GM23338 (cell line): ENCODE measurements at regions not wholly inside any gene's neighbourhood (a gene's known extent, or its start where the extent isn't known, plus 50 kb on each side); places are given as distances from the start of the nearest gene placed in this dataset.

ENCODE experiments used
- ATAC-seq: fragments of 200-7000 bp; cut with Tn5 transposase; 3 replicates; pipeline ENCODE4 v1.9.1; 2020
- DNase-seq: peaks from one replicate; pipeline ENCODE4 v3.0.0-alpha.2; 2015; ENCODE audit warnings: low spot score
- H2AFZ ChIP-seq: fragments of 200-600 bp; sonication (generic); 2 replicates; pipeline ENCODE4 v1.8.0; 2016; ENCODE audit warnings: antibody characterized with exemption, mild to moderate bottlenecking, moderate library complexity
- H3F3A ChIP-seq: fragments of 200-600 bp; sonication (generic); replicated peaks from 2 replicates; pipeline ENCODE4 v1.8.0; 2017; ENCODE audit warnings: antibody characterized with exemption, mixed run types, low read depth
- H3K27ac ChIP-seq: fragments of 200-600 bp; sonication (generic); 2 replicates; pipeline ENCODE4 v1.6.1; 2016; ENCODE audit warnings: low read depth
- H3K27me3 ChIP-seq: fragments of 200-600 bp; sonication (generic); 2 replicates; pipeline ENCODE4 v1.8.0; 2016; ENCODE audit warnings: mild to moderate bottlenecking, mixed run types, moderate library complexity; ENCODE audit not compliant: insufficient read depth
- H3K36me3 ChIP-seq: fragments of 200-600 bp; sonication (generic); 2 replicates; pipeline ENCODE4 v1.8.0; 2016; ENCODE audit warnings: mild to moderate bottlenecking; ENCODE audit not compliant: insufficient read depth
- H3K4me1 ChIP-seq: fragments of 200-600 bp; sonication (generic); 2 replicates; pipeline ENCODE4 v1.8.0; 2016; ENCODE audit warnings: mild to moderate bottlenecking, moderate library complexity; ENCODE audit not compliant: insufficient read depth
- H3K4me2 ChIP-seq: fragments of 200-600 bp; sonication (generic); 2 replicates; pipeline ENCODE4 v1.7.1; 2017; ENCODE audit warnings: mixed run types
- H3K4me3 ChIP-seq: fragments of 200-600 bp; sonication (generic); 2 replicates; pipeline ENCODE4 v1.6.1; 2016; ENCODE audit warnings: mixed run types
- H3K79me2 ChIP-seq: fragments of 200-600 bp; sonication (generic); replicated peaks from 2 replicates; pipeline ENCODE4 v1.8.0; 2017; ENCODE audit warnings: mild to moderate bottlenecking; ENCODE audit not compliant: insufficient read depth
- H3K9me2 ChIP-seq: fragments of 200-600 bp; sonication (generic); 2 replicates; pipeline ENCODE4 v1.8.0; 2017; ENCODE audit not compliant: insufficient read depth
- H4K20me1 ChIP-seq: fragments of 200-600 bp; sonication (generic); replicated peaks from 2 replicates; pipeline ENCODE4 v1.8.0; 2017; ENCODE audit warnings: mild to moderate bottlenecking; ENCODE audit not compliant: insufficient read depth
- H3K27ac Mint-ChIP-seq: 2 replicates; pipeline ENCODE4 v1.8.0; 2020; ENCODE audit warnings: inconsistent platforms, mild to moderate bottlenecking, moderate library complexity, mixed read lengths
- H3K27me3 Mint-ChIP-seq: 3 replicates; pipeline ENCODE4 v1.8.0; 2022; ENCODE audit warnings: low read depth, mild to moderate bottlenecking, moderate library complexity, mixed read lengths, inconsistent platforms; ENCODE audit not compliant: insufficient read depth, poor library complexity
- H3K36me3 Mint-ChIP-seq: 3 replicates; pipeline ENCODE4 v1.8.0; 2021; ENCODE audit warnings: low read depth, mild to moderate bottlenecking, inconsistent platforms, moderate library complexity, mixed read lengths
- H3K4me1 Mint-ChIP-seq: 3 replicates; pipeline ENCODE4 v1.8.0; 2020; ENCODE audit warnings: mild to moderate bottlenecking, inconsistent platforms, mixed read lengths
- H3K4me3 Mint-ChIP-seq: 3 replicates; pipeline ENCODE4 v1.8.0; 2021; ENCODE audit warnings: moderate library complexity, mild to moderate bottlenecking, inconsistent platforms, mixed read lengths
- H3K9me3 Mint-ChIP-seq: 3 replicates; pipeline ENCODE4 v1.8.0; 2020; ENCODE audit warnings: moderate library complexity, mild to moderate bottlenecking, inconsistent platforms, mixed read lengths
- CREB1 ChIP-seq: fragments of 250-450 bp; sonication (Bioruptor Pico); IDR thresholded peaks from 2 replicates; pipeline ENCODE4 v1.5.0; 2020; ENCODE audit warnings: low read depth, mild to moderate bottlenecking, moderate library complexity
- EZH2 ChIP-seq: fragments of 200-600 bp; sonication (generic); IDR thresholded peaks from one replicate; pipeline ENCODE4 v1.8.0; 2017; ENCODE audit warnings: antibody characterized with exemption, mild to moderate bottlenecking, low read depth; ENCODE audit not compliant: unreplicated experiment
- EZH2phosphoT487 ChIP-seq: fragments of 200-600 bp; sonication (generic); IDR thresholded peaks from one replicate; pipeline ENCODE4 v1.8.1; 2018; ENCODE audit warnings: antibody characterized with exemption; ENCODE audit not compliant: unreplicated experiment
- JUNB ChIP-seq: IDR thresholded peaks from one replicate; pipeline ENCODE4 v1.6.1; 2016; ENCODE audit warnings: antibody characterized with exemption; ENCODE audit not compliant: unreplicated experiment
- NANOG ChIP-seq: IDR thresholded peaks from 2 replicates; pipeline ENCODE4 v1.6.1; 2016; ENCODE audit warnings: antibody characterized with exemption, borderline replicate concordance
- POLR2AphosphoS5 ChIP-seq: IDR thresholded peaks from 2 replicates; pipeline ENCODE4 v1.6.1; 2016; ENCODE audit warnings: antibody characterized with exemption, low read depth
- STAT1 ChIP-seq: IDR thresholded peaks from one replicate; pipeline ENCODE4 v1.6.1; 2016; ENCODE audit warnings: antibody characterized with exemption; ENCODE audit not compliant: unreplicated experiment
- ZNF114 ChIP-seq: fragments of 250-450 bp; sonication (Bioruptor Pico); IDR thresholded peaks from 2 replicates; pipeline ENCODE4 v1.5.0; 2020; ENCODE audit warnings: mild to moderate bottlenecking, moderate library complexity
- ZNF331 ChIP-seq: fragments of 250-450 bp; sonication (Bioruptor Pico); IDR thresholded peaks from 2 replicates; pipeline ENCODE4 v1.5.0; 2020; ENCODE audit warnings: low read depth, mild to moderate bottlenecking, moderate library complexity
- ZNF462 ChIP-seq: fragments of 250-450 bp; sonication (Bioruptor Pico); IDR thresholded peaks from 2 replicates; pipeline ENCODE4 v1.5.0; 2020; ENCODE audit warnings: mild to moderate bottlenecking, moderate library complexity
- TF ChIP-seq, protein P1 (sequence below): IDR thresholded peaks from 2 replicates; pipeline ENCODE4 v1.6.1; 2016; ENCODE audit warnings: antibody characterized with exemption
- TF ChIP-seq, protein P2 (sequence below), 2 experiments: fragments of 200-600 bp in 1 of 2; sonication (generic) in 1 of 2; conservative IDR thresholded peaks; 2 replicates each; pipeline versions ENCODE4 v1.5.1 to v1.6.1; 2016 to 2017; ENCODE audit warnings: antibody characterized with exemption in 2 of 2, low read depth in 2 of 2, mild to moderate bottlenecking in 2 of 2, moderate library complexity in 1 of 2
- TF ChIP-seq, protein P3 (sequence below): IDR thresholded peaks from one replicate; pipeline ENCODE4 v1.6.1; 2018; ENCODE audit warnings: antibody characterized with exemption; ENCODE audit not compliant: unreplicated experiment

DNA sequence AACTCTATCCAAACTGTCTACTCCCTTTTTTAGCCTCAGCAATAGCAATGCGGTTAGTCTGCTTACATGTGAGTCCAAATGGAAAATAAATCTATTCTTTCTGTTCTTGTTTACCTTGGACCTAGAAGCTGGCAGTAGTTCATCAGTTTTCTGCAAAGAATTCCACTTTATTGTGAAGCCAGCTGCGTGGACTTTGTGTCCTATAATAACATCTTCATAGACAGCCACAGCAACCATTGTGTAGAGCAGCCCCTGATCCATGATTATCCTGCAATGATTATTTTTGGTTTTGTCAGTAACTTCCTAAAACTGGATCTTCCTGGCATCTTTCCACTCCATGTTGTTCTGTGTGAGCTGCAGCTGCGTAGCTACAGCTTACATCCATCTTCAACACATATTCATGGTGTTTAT, 408.7 kb downstream of the NUF2 start:
- no peak overlapping the region for H3K27ac ChIP-seq
- Mint-ChIP-seq H3K36me3 (peaks cover 7% of the 10 kb centered on the region), H3K27ac (no peak overlapping the region), H3K4me3 (no peak overlapping the region), H3K4me1 (no peaks in the 10 kb centered on the region), H3K27me3 (peaks cover 5% of the 10 kb centered on the region), H3K9me3 (peaks cover 6% of the 10 kb centered on the region; the same call in 2 of the 3 replicates)
- H3K9me2 ChIP-seq, result peaks cover 7% of the 10 kb centered on the region; the same call in 1 of the 2 replicates
- ATAC-seq (no peak), DNase-seq (no peak)
- H4K20me1 ChIP-seq, result no peaks in the 10 kb centered on the region
- no peaks in the 10 kb centered on the region for H3K79me2 ChIP-seq
- H3F3A ChIP-seq, result no peaks in the 10 kb centered on the region
- no peak for TF ChIP-seq ZNF462 (CRISPR knock-in tag)
- no peak for TF ChIP-seq EZH2
- no peak for TF ChIP-seq JUNB
- TF ChIP-seq, protein P1, sequence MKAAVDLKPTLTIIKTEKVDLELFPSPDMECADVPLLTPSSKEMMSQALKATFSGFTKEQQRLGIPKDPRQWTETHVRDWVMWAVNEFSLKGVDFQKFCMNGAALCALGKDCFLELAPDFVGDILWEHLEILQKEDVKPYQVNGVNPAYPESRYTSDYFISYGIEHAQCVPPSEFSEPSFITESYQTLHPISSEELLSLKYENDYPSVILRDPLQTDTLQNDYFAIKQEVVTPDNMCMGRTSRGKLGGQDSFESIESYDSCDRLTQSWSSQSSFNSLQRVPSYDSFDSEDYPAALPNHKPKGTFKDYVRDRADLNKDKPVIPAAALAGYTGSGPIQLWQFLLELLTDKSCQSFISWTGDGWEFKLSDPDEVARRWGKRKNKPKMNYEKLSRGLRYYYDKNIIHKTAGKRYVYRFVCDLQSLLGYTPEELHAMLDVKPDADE, result no peak
- TF ChIP-seq, protein P2, sequence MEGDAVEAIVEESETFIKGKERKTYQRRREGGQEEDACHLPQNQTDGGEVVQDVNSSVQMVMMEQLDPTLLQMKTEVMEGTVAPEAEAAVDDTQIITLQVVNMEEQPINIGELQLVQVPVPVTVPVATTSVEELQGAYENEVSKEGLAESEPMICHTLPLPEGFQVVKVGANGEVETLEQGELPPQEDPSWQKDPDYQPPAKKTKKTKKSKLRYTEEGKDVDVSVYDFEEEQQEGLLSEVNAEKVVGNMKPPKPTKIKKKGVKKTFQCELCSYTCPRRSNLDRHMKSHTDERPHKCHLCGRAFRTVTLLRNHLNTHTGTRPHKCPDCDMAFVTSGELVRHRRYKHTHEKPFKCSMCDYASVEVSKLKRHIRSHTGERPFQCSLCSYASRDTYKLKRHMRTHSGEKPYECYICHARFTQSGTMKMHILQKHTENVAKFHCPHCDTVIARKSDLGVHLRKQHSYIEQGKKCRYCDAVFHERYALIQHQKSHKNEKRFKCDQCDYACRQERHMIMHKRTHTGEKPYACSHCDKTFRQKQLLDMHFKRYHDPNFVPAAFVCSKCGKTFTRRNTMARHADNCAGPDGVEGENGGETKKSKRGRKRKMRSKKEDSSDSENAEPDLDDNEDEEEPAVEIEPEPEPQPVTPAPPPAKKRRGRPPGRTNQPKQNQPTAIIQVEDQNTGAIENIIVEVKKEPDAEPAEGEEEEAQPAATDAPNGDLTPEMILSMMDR (conservative IDR thresholded peaks at IDR 0.05; ENCODE audit: low read depth in 2 of 2), result no peak
- TF ChIP-seq, protein P3, sequence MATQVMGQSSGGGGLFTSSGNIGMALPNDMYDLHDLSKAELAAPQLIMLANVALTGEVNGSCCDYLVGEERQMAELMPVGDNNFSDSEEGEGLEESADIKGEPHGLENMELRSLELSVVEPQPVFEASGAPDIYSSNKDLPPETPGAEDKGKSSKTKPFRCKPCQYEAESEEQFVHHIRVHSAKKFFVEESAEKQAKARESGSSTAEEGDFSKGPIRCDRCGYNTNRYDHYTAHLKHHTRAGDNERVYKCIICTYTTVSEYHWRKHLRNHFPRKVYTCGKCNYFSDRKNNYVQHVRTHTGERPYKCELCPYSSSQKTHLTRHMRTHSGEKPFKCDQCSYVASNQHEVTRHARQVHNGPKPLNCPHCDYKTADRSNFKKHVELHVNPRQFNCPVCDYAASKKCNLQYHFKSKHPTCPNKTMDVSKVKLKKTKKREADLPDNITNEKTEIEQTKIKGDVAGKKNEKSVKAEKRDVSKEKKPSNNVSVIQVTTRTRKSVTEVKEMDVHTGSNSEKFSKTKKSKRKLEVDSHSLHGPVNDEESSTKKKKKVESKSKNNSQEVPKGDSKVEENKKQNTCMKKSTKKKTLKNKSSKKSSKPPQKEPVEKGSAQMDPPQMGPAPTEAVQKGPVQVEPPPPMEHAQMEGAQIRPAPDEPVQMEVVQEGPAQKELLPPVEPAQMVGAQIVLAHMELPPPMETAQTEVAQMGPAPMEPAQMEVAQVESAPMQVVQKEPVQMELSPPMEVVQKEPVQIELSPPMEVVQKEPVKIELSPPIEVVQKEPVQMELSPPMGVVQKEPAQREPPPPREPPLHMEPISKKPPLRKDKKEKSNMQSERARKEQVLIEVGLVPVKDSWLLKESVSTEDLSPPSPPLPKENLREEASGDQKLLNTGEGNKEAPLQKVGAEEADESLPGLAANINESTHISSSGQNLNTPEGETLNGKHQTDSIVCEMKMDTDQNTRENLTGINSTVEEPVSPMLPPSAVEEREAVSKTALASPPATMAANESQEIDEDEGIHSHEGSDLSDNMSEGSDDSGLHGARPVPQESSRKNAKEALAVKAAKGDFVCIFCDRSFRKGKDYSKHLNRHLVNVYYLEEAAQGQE, result no peak
- no peak for TF ChIP-seq ZNF114
- no peak for TF ChIP-seq STAT1
- TF ChIP-seq POLR2AphosphoS5, result no peak
- no peak for TF ChIP-seq EZH2phosphoT487
- no peak for TF ChIP-seq ZNF331 (CRISPR knock-in tag)
- TF ChIP-seq CREB1, result no peak
- TF ChIP-seq NANOG, result no peak
- H3K36me3 ChIP-seq, result no peaks in the 10 kb centered on the region
- no peak overlapping the region for H3K4me3 ChIP-seq
- no peak overlapping the region for H3K4me2 ChIP-seq
- no peak overlapping the region for H2AFZ ChIP-seq
- H3K4me1 ChIP-seq, result no peaks in the 10 kb centered on the region
- no peaks in the 10 kb centered on the region for H3K27me3 ChIP-seq
